H1 (cell line): ENCODE measurements at regions not wholly inside any gene's neighbourhood (a gene's known extent, or its start where the extent isn't known, plus 50 kb on each side); places are given as distances from the start of the nearest gene placed in this dataset.

Experiments used
- CTCF ChIA-PET: fragments of 300-600 bp; sonication (Branson Sonifier 250); formaldehyde crosslinking; loops from one replicate; lab custom pipeline; 2021; ENCODE audit not compliant: partially characterized antibody; lab: Charles Lee
- POLR2A ChIA-PET: fragments of 300-600 bp; sonication (Branson Sonifier 250); formaldehyde crosslinking; loops from one replicate; lab custom pipeline; 2021; ENCODE audit warnings: inconsistent platforms; ENCODE audit not compliant: partially characterized antibody; lab: Charles Lee
- DNase-seq, 2 experiments: peaks; one replicate each; pipeline versions ENCODE4 v3.0.0 to v3.0.0-alpha.2; 2010 to 2022; ENCODE audit warnings: low spot score in 2 of 2, low read depth in 1 of 2, mixed read lengths in 1 of 2
- FAIRE-seq: peaks from 2 replicates; lab custom pipeline; 2011; peaks lifted over from hg19 to GRCh38; lab: Jason Lieb, UNC
- H2AFZ ChIP-seq: 2 replicates; pipeline ENCODE4 v1.8.1; 2012; ENCODE audit warnings: low read length, inconsistent platforms
- H2AK5ac ChIP-seq: 2 replicates; pipeline ENCODE4 v1.6.1; 2013; ENCODE audit warnings: low read depth, low read length
- H2BK120ac ChIP-seq: replicated peaks from 2 replicates; pipeline ENCODE3; 2013; ENCODE audit warnings: low read depth, low read length, inconsistent platforms
- H2BK12ac ChIP-seq: 2 replicates; pipeline ENCODE4 v1.6.1; 2013; ENCODE audit warnings: low read depth, low read length
- H2BK15ac ChIP-seq: 2 replicates; pipeline ENCODE4 v1.6.1; 2013; ENCODE audit warnings: low read length
- H2BK20ac ChIP-seq: 2 replicates; pipeline ENCODE4 v1.6.1; 2013; ENCODE audit warnings: low read length
- H2BK5ac ChIP-seq: 2 replicates; pipeline ENCODE4 v1.6.1; 2013; ENCODE audit warnings: low read depth, low read length
- H3K14ac ChIP-seq: 2 replicates; pipeline ENCODE4 v1.6.1; 2013; ENCODE audit warnings: inconsistent platforms; ENCODE audit not compliant: insufficient read length
- H3K18ac ChIP-seq: 2 replicates; pipeline ENCODE4 v1.6.1; 2013; ENCODE audit warnings: low read length; ENCODE audit errors: extremely low read depth
- H3K23ac ChIP-seq: 2 replicates; pipeline ENCODE4 v1.6.1; 2013; ENCODE audit warnings: inconsistent platforms; ENCODE audit not compliant: insufficient read length
- H3K23me2 ChIP-seq: 2 replicates; pipeline ENCODE4 v1.6.1; 2013; ENCODE audit warnings: low read depth, low read length
- H3K27ac ChIP-seq: 2 replicates; pipeline ENCODE4 v1.6.1; 2011; ENCODE audit warnings: low read depth, low read length, inconsistent platforms
- H3K27me3 ChIP-seq, 4 experiments: replicated peaks in 1 of 4; 1 replicate in 1 of 4; 2 replicates in 3 of 4; pipeline versions ENCODE4 v1.6.1 to v1.8.1; 2011 to 2013; ENCODE audit warnings: low read length in 3 of 4, mild to moderate bottlenecking in 3 of 4, inconsistent platforms in 2 of 4, mixed read lengths in 2 of 4, moderate library complexity in 1 of 4; ENCODE audit not compliant: control insufficient read depth in 3 of 4, insufficient read depth in 3 of 4; ENCODE audit errors: extremely low read depth in 1 of 4
- H3K36me3 ChIP-seq, 4 experiments: 2 replicates each; pipeline versions ENCODE4 v1.6.1 to v1.8.1; 2011 to 2013; ENCODE audit warnings: mild to moderate bottlenecking in 4 of 4, low read length in 3 of 4, moderate library complexity in 2 of 4, control low read depth in 1 of 4, inconsistent platforms in 1 of 4; ENCODE audit not compliant: insufficient read depth in 4 of 4, control insufficient read depth in 2 of 4
- H3K4ac ChIP-seq: replicated peaks from 2 replicates; pipeline ENCODE3; 2013; ENCODE audit warnings: low read length, low read depth, mixed read lengths, inconsistent platforms; ENCODE audit not compliant: insufficient read length
- H3K4me1 ChIP-seq, 4 experiments: replicated peaks in 1 of 4; 1 replicate in 1 of 4; 2 replicates in 3 of 4; pipeline versions ENCODE4 v1.6.1 to v1.8.1; 2011 to 2013; ENCODE audit warnings: low read length in 3 of 4, inconsistent platforms in 2 of 4, mixed read lengths in 1 of 4; ENCODE audit not compliant: insufficient read depth in 4 of 4, control insufficient read depth in 3 of 4
- H3K4me2 ChIP-seq, 2 experiments: 2 replicates each; pipeline versions ENCODE4 v1.6.1 to v1.8.1; 2011 to 2013; ENCODE audit warnings: low read depth in 2 of 2, low read length in 2 of 2, control low read depth in 1 of 2, inconsistent platforms in 1 of 2, mild to moderate bottlenecking in 1 of 2; ENCODE audit not compliant: insufficient read depth in 1 of 2
- H3K4me3 ChIP-seq, 4 experiments: fragments of 200-600, 300-600 bp in 1 of 4; sonication (generic), shearing (Covaris generic), sonication (Bioruptor Twin) in 1 of 4; 2 replicates each; pipeline versions ENCODE4 v1.5.1 to v1.8.1; 2011 to 2016; ENCODE audit warnings: low read length in 4 of 4, low read depth in 3 of 4, control low read depth in 2 of 4, inconsistent platforms in 2 of 4, mild to moderate bottlenecking in 2 of 4, mixed read lengths in 1 of 4, moderate library complexity in 1 of 4; ENCODE audit not compliant: insufficient read depth in 2 of 4; ENCODE audit errors: extremely low read depth in 1 of 4
- H3K56ac ChIP-seq: replicated peaks from 2 replicates; pipeline ENCODE3; 2013; ENCODE audit warnings: low read depth, mild to moderate bottlenecking, mixed read lengths, low read length, inconsistent platforms; ENCODE audit not compliant: insufficient read length
- H3K79me1 ChIP-seq: 2 replicates; pipeline ENCODE4 v1.6.1; 2013; ENCODE audit warnings: low read depth, low read length, control low read depth
- H3K79me2 ChIP-seq, 2 experiments: 2 replicates each; pipeline versions ENCODE4 v1.6.1 to v1.8.1; 2012 to 2013; ENCODE audit warnings: low read length in 2 of 2, mild to moderate bottlenecking in 2 of 2, inconsistent platforms in 1 of 2; ENCODE audit not compliant: insufficient read depth in 2 of 2, control insufficient read depth in 1 of 2
- H3K9ac ChIP-seq, 4 experiments: replicated peaks in 1 of 4; 1 replicate in 1 of 4; 2 replicates in 3 of 4; pipeline versions ENCODE4 v1.6.1 to v1.8.1; 2011 to 2013; ENCODE audit warnings: low read depth in 3 of 4, low read length in 3 of 4, control low read depth in 2 of 4, mild to moderate bottlenecking in 2 of 4, moderate library complexity in 2 of 4, inconsistent platforms in 1 of 4; ENCODE audit errors: extremely low read depth in 1 of 4
- H3K9me3 ChIP-seq, 2 experiments: 2 replicates each; pipeline versions ENCODE4 v1.6.1 to v1.8.1; 2012 to 2013; ENCODE audit warnings: mild to moderate bottlenecking in 2 of 2, moderate library complexity in 2 of 2, control low read depth in 1 of 2, inconsistent platforms in 1 of 2, low read depth in 1 of 2, low read length in 1 of 2, mixed read lengths in 1 of 2; ENCODE audit not compliant: insufficient read depth in 2 of 2
- H4K20me1 ChIP-seq, 2 experiments: replicated peaks in 1 of 2; 2 replicates each; pipeline versions ENCODE3 to v1.8.1; 2011 to 2013; ENCODE audit warnings: inconsistent platforms in 2 of 2, low read length in 2 of 2, mild to moderate bottlenecking in 1 of 2; ENCODE audit not compliant: insufficient read depth in 2 of 2, control insufficient read depth in 1 of 2
- H4K5ac ChIP-seq: 2 replicates; pipeline ENCODE4 v1.6.1; 2013; ENCODE audit warnings: low read length, low read depth, mixed read lengths, inconsistent platforms; ENCODE audit not compliant: insufficient read length
- H4K8ac ChIP-seq: 2 replicates; pipeline ENCODE4 v1.8.0; 2013; ENCODE audit warnings: mild to moderate bottlenecking, moderate library complexity, low read length, inconsistent platforms; ENCODE audit not compliant: insufficient read depth; ENCODE audit errors: extremely low read depth
- H4K91ac ChIP-seq: replicated peaks from 2 replicates; pipeline ENCODE3; 2013; ENCODE audit warnings: low read length, mixed read lengths, inconsistent platforms; ENCODE audit not compliant: insufficient read length
- BCL11A ChIP-seq, 2 experiments: IDR thresholded peaks; one replicate each; pipeline ENCODE4 v1.6.1; 2011; ENCODE audit warnings: low read depth in 2 of 2, low read length in 2 of 2, mild to moderate bottlenecking in 2 of 2
- EGR1 ChIP-seq: IDR thresholded peaks from 2 replicates; pipeline ENCODE4 v1.6.1; 2011; ENCODE audit warnings: low read depth, low read length, borderline replicate concordance
- TCF12 ChIP-seq: IDR thresholded peaks from 2 replicates; pipeline ENCODE4 v1.6.1; 2011; ENCODE audit warnings: low read depth, mild to moderate bottlenecking, low read length
- WGBS, 2 experiments: shearing (Covaris generic) in 1 of 2; methylation state at CpG; one replicate each; pipeline versions ENCODE4 v1.1.6 to v1.1.7; 2013 to 2015; ENCODE audit warnings: low lambda C conversion rate in 2 of 2, mixed read lengths in 2 of 2, inconsistent platforms in 1 of 2, low coverage in 1 of 2, missing lambda C conversion rate in 1 of 2; ENCODE audit not compliant: insufficient replicate concordance in 2 of 2, insufficient coverage in 1 of 2, insufficient read length in 1 of 2; ENCODE audit errors: extremely low coverage in 1 of 2, missing lambda C conversion rate in 1 of 2; 5-methylcytosine and 5-hydroxymethylcytosine counted together
- TF ChIP-seq, protein P1 (sequence below): IDR thresholded peaks from 2 replicates; pipeline ENCODE4 v1.6.1; 2012; ENCODE audit warnings: low read length, inconsistent platforms

DNA sequence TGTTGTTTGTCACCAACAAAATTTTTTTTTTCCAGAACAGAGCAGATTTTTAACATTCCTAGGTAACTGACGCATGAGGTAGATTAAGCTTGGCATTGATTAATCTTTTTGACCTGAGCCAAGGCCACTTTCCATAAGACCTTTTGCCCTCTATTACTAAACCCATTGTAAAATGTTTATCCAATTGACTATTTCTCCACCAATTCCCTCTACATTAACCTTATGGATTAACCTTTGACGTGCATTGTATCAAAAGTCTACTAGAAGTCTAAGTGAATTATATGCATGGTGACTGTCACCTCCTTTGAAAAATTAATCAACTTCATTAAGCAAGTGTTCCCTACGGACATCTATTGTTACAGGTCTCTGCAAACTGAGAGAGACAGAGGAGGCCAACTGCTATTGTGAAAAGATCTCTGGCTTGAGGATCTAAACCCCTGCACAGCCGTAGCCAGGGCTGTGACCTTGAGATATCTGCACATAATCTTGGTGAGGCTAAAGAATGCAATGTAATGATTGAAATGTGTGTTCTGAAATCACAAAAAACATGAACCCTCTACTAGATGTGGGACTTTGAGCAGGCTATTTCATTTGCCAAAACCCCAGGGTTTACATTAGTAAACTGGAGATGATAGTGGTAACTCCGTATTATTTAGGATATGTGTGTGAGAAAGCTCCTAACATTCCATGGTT lies 632.2 kb downstream of the TLR4 start:
- H3K79me1 ChIP-seq: no peaks in the 10 kb centered on the region
- H3K79me2 ChIP-seq: no peaks in the 10 kb centered on the region
- TF ChIP-seq TCF12: no peak
- TF ChIP-seq EGR1: no peak
- TF ChIP-seq, protein P1, sequence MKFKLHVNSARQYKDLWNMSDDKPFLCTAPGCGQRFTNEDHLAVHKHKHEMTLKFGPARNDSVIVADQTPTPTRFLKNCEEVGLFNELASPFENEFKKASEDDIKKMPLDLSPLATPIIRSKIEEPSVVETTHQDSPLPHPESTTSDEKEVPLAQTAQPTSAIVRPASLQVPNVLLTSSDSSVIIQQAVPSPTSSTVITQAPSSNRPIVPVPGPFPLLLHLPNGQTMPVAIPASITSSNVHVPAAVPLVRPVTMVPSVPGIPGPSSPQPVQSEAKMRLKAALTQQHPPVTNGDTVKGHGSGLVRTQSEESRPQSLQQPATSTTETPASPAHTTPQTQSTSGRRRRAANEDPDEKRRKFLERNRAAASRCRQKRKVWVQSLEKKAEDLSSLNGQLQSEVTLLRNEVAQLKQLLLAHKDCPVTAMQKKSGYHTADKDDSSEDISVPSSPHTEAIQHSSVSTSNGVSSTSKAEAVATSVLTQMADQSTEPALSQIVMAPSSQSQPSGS: no peak
- TF ChIP-seq BCL11A (IDR thresholded peaks at IDR 0.05; ENCODE audit: low read depth in 2 of 2, low read length in 2 of 2): no peak
- H4K91ac ChIP-seq: no peak overlapping the region
- no peak overlapping the region for H2BK12ac ChIP-seq
- no peak overlapping the region for H3K18ac ChIP-seq
- no peak overlapping the region for H2BK20ac ChIP-seq
- POLR2A ChIA-PET: no interaction called here
- DNase-seq (no peak), FAIRE-seq (no peak)
- WGBS, 2 experiments: 91% methylated on average over 5 of the region's 5 CpGs; no CpG with 5 or more reads in 1 of the 2 experiments
- no peak overlapping the region for H2BK15ac ChIP-seq
- H3K4me2 ChIP-seq: no peak overlapping the region
- H3K36me3 ChIP-seq: no peaks in the 10 kb centered on the region
- H2AK5ac ChIP-seq: no peak overlapping the region
- no peak overlapping the region for H4K8ac ChIP-seq
- H3K4me1 ChIP-seq: no peaks in the 10 kb centered on the region
- H4K20me1 ChIP-seq: no peaks in the 10 kb centered on the region
- H2BK120ac ChIP-seq: no peak overlapping the region
- no peaks in the 10 kb centered on the region for H3K23me2 ChIP-seq
- no peak overlapping the region for H4K5ac ChIP-seq
- H2BK5ac ChIP-seq: no peak overlapping the region
- no peaks in the 10 kb centered on the region for H3K27me3 ChIP-seq
- H3K14ac ChIP-seq: no peak overlapping the region
- CTCF ChIA-PET: no interaction called here
- H3K9me3 ChIP-seq: no peaks in the 10 kb centered on the region
- no peak overlapping the region for H3K4ac ChIP-seq
- no peak overlapping the region for H3K23ac ChIP-seq
- H3K4me3 ChIP-seq: no peak overlapping the region
- no peak overlapping the region for H3K9ac ChIP-seq
- no peak overlapping the region for H3K56ac ChIP-seq
- no peak overlapping the region for H2AFZ ChIP-seq
- H3K27ac ChIP-seq: no peak overlapping the region
